K562 (cell line): ENCODE measurements at regions not wholly inside any gene's neighbourhood (a gene's known extent, or its start where the extent isn't known, plus 50 kb on each side); places are given as distances from the start of the nearest gene placed in this dataset.
A peak's percentile ranks its signal among the peaks of the same experiment; 100 is the strongest.

ENCODE experiments used
- ATAC-seq: fragments of 200-7000 bp; cut with Tn5 transposase; 3 replicates; pipeline ENCODE4 v1.9.1; 2020; ENCODE audit warnings: moderate library complexity
- BruUV-seq: library from RNA; stranded (reverse); fragments of 400-500 nt; replicated peaks from 2 replicates; lab custom pipeline; 2021; lab: Mats Ljungman, UMichigan
- CTCF ChIA-PET: fragments of 300-600 bp; formaldehyde crosslinking; extraction: SDS; loops from one replicate; lab custom pipeline; 2021; ENCODE audit warnings: low intra/inter-chr PET ratio; lab: Yijun Ruan, JAX
- POLR2A ChIA-PET: fragments of 300-600, 350-650 bp; sonication (Branson Sonifier 250); formaldehyde crosslinking; extraction: SDS; loops from one replicate; lab custom pipeline; 2021; ENCODE audit warnings: antibody characterized with exemption, inconsistent platforms; lab: Yijun Ruan, JAX
- DNase-seq, 4 experiments: peaks; one replicate each; pipeline versions ENCODE4 v3.0.0 to v3.0.0-alpha.2; 2011 to 2018; ENCODE audit warnings: low spot score in 3 of 4, mixed read lengths in 3 of 4; ENCODE audit errors: extremely low read depth in 1 of 4
- FAIRE-seq: peaks from 2 replicates; lab custom pipeline; 2011; peaks lifted over from hg19 to GRCh38; lab: Jason Lieb, UNC
- H2AFZ ChIP-seq: 2 replicates; pipeline ENCODE4 v1.6.0; 2011; ENCODE audit warnings: low read depth, low read length, control low read depth, inconsistent platforms
- H3K27ac ChIP-seq: fragments of 200-600 bp; 3 replicates; pipeline ENCODE4 v1.8.0; 2011; ENCODE audit warnings: low read depth, mild to moderate bottlenecking, control low read depth, inconsistent platforms, low read length, moderate library complexity, mixed read lengths; ENCODE audit errors: extremely low read depth
- H3K27me3 ChIP-seq, 2 experiments: fragments of 300-600 bp in 1 of 2; 2 replicates in 1 of 2; 3 replicates in 1 of 2; pipeline versions ENCODE4 v1.6.0 to v1.8.0; 2011; ENCODE audit warnings: inconsistent platforms in 2 of 2, low read length in 2 of 2, mild to moderate bottlenecking in 1 of 2, mixed read lengths in 1 of 2, moderate library complexity in 1 of 2; ENCODE audit not compliant: control insufficient read depth in 2 of 2, insufficient read depth in 2 of 2
- H3K36me3 ChIP-seq: fragments of 300-600 bp; 3 replicates; pipeline ENCODE4 v1.8.0; 2011; ENCODE audit warnings: mild to moderate bottlenecking, low read length, inconsistent platforms; ENCODE audit not compliant: control insufficient read depth, insufficient read depth
- H3K4me1 ChIP-seq, 2 experiments: fragments of 200-600 bp in 1 of 2; replicated peaks in 1 of 2; 2 replicates in 1 of 2; 3 replicates in 1 of 2; pipeline versions ENCODE4 v1.5.1 to v1.8.0; 2011; ENCODE audit warnings: inconsistent platforms in 2 of 2, low read length in 2 of 2, mild to moderate bottlenecking in 1 of 2, mixed read lengths in 1 of 2, moderate library complexity in 1 of 2; ENCODE audit not compliant: control insufficient read depth in 2 of 2, insufficient read depth in 2 of 2
- H3K4me2 ChIP-seq: 2 replicates; pipeline ENCODE4 v1.6.1; 2011; ENCODE audit warnings: low read length, control low read depth, inconsistent platforms, mixed read lengths; ENCODE audit not compliant: insufficient read depth
- H3K4me3 ChIP-seq: fragments of 200-600 bp; sonication (generic), shearing (Covaris generic); 2 replicates; pipeline ENCODE4 v1.5.1; 2016; ENCODE audit warnings: control low read depth, inconsistent platforms
- H3K79me2 ChIP-seq: fragments of 200-600 bp; 3 replicates; pipeline ENCODE4 v1.8.0; 2011; ENCODE audit warnings: low read length, inconsistent platforms; ENCODE audit not compliant: control insufficient read depth, insufficient read depth
- H3K9ac ChIP-seq, 2 experiments: 2 replicates each; pipeline versions ENCODE4 v1.6.0 to v1.6.1; 2011; ENCODE audit warnings: low read depth in 2 of 2, low read length in 2 of 2, control low read depth in 1 of 2, inconsistent platforms in 1 of 2, mild to moderate bottlenecking in 1 of 2, mixed read lengths in 1 of 2; ENCODE audit not compliant: insufficient read depth in 1 of 2
- H3K9me1 ChIP-seq: one replicate; pipeline ENCODE4 v1.6.0; 2011; ENCODE audit warnings: inconsistent platforms, mild to moderate bottlenecking, low read length, moderate library complexity; ENCODE audit not compliant: control insufficient read depth, insufficient read depth
- H3K9me3 ChIP-seq: replicated peaks from 2 replicates; pipeline ENCODE4 v1.5.1; 2011; ENCODE audit warnings: low read depth, low read length, inconsistent platforms; ENCODE audit not compliant: control insufficient read depth, insufficient read depth
- H4K20me1 ChIP-seq: replicated peaks from 2 replicates; pipeline ENCODE4 v1.6.1; 2011; ENCODE audit warnings: low read length, inconsistent platforms, mixed read lengths; ENCODE audit not compliant: control insufficient read depth, insufficient read depth
- BACH1 ChIP-seq: fragments of 200-800 bp; sonication (Bioruptor generic); IDR thresholded peaks from 2 replicates; pipeline ENCODE4 v1.6.1; 2016; ENCODE audit warnings: missing genetic modification characterization, missing compliant biosample characterization
- CREB1 ChIP-seq, 2 experiments: sonication (generic) in 1 of 2; formaldehyde crosslinking in 1 of 2; IDR thresholded peaks; 2 replicates each; pipeline versions ENCODE4 v1.6.1 to v1.8.0; 2012 to 2022; ENCODE audit warnings: inconsistent platforms in 1 of 2, mild to moderate bottlenecking in 1 of 2, missing genetic modification reagents in 1 of 2, moderate library complexity in 1 of 2
- CSDE1 ChIP-seq, 2 experiments: fragments of 450-650 bp; IDR thresholded peaks; 2 replicates each; pipeline ENCODE4 v1.6.1; 2016; ENCODE audit warnings: mild to moderate bottlenecking in 1 of 2
- NR2C2 ChIP-seq, 2 experiments: fragments of 200-800 bp in 1 of 2; sonication (Bioruptor generic) in 1 of 2; sonication (generic) in 1 of 2; formaldehyde crosslinking in 1 of 2; IDR thresholded peaks; 2 replicates each; pipeline versions ENCODE4 v1.6.1 to v1.8.0; 2016 to 2022; ENCODE audit warnings: mild to moderate bottlenecking in 1 of 2, missing compliant biosample characterization in 1 of 2, missing genetic modification characterization in 1 of 2, missing genetic modification reagents in 1 of 2
- POLR3G ChIP-seq: IDR thresholded peaks from 2 replicates; pipeline ENCODE4 v1.6.1; 2011; ENCODE audit not compliant: insufficient read length, insufficient replicate concordance; ENCODE audit errors: extremely low read depth
- SMAD2 ChIP-seq: fragments of 150-350 bp; IDR thresholded peaks from 2 replicates; pipeline ENCODE4 v1.6.1; 2014; ENCODE audit warnings: low read depth, mild to moderate bottlenecking, low read length
- ZNF12 ChIP-seq: sonication (generic); formaldehyde crosslinking; IDR thresholded peaks from 2 replicates; pipeline ENCODE4 v1.4.0; 2020; ENCODE audit warnings: mild to moderate bottlenecking, missing genetic modification reagents
- ZNF318 ChIP-seq, 2 experiments: fragments of 450-650 bp; IDR thresholded peaks; 2 replicates each; pipeline ENCODE4 v1.6.1; 2016; ENCODE audit warnings: mild to moderate bottlenecking in 2 of 2, borderline replicate concordance in 1 of 2, low read depth in 1 of 2, moderate library complexity in 1 of 2
- ZNF436 ChIP-seq: fragments of 250-450, 450-650 bp; sonication (Bioruptor Pico); formaldehyde crosslinking; IDR thresholded peaks from 2 replicates; pipeline ENCODE4 v1.7.0; 2020; ENCODE audit warnings: mild to moderate bottlenecking
- ZNF589 ChIP-seq: fragments of 200-800 bp; sonication (Bioruptor generic); IDR thresholded peaks from 2 replicates; pipeline ENCODE4 v1.6.1; 2016; ENCODE audit warnings: low read depth, missing genetic modification characterization, missing compliant biosample characterization
- WGBS: fragments of 100-300 bp; shearing (Covaris generic); methylation state at CpG from one replicate; pipeline ENCODE4 v1.1.6; 2016; ENCODE audit warnings: low coverage, mixed read lengths; ENCODE audit not compliant: insufficient coverage; ENCODE audit errors: missing lambda C conversion rate; 5-methylcytosine and 5-hydroxymethylcytosine counted together
- in situ Hi-C: fragments of 300-500 bp; cut with MboI; formaldehyde crosslinking; loops from 4 replicates; pipeline ENCODE4 v1.15.0; 2018; ENCODE audit warnings: inconsistent platforms, mixed read lengths
- intact Hi-C: fragments of 100-400 bp; cut with micrococcal nuclease; formaldehyde crosslinking; loops from 2 replicates; pipeline ENCODE4 v1.14.2; 2022
- TF ChIP-seq, protein P1 (sequence below): fragments of 250-450 bp; sonication (Bioruptor Pico); IDR thresholded peaks from 2 replicates; pipeline ENCODE4 v1.4.0; 2020; ENCODE audit warnings: mild to moderate bottlenecking, moderate library complexity

DNA sequence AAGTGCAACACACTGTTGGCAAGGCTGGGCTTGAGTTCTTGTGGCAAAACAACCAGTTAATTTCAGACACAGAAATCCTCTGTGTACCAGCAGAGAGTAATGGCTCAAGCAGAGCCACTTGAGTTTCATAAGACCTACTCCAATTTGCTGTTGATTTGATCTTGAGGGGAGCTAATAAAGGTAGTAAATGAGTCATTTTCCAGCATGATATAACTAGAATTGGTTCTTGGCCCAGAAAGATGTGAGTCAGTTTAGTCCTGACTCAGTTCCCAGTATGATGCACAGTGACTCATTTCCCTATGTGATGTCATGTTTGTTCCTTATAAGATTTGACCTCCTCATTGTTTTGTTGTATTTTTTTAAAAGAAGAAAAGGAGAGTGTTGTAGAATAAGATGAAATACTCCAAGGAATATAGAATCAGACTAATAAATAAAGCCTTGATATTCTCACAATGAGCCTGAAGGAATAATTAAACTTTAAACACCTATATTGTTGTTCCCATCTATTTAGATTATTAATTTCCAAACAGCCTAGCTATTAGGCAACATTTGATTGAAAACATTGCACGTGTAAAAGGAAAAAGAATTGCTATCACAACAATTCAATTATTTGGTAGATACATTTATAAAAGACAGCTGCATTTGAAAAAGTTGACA is 186.2 kb downstream of the REEP3 start:
- Histone ChIP-seq H3K4me1 (peaks cover 0 to 5% of the 10 kb centered on the region in 2 experiments; a peak in 2 of 5 replicates), H3K79me2 (no peaks in the 10 kb centered on the region), H3K4me2 (no peak overlapping the region; the same call in 1 of the 2 replicates), H4K20me1 (no peaks in the 10 kb centered on the region), H2AFZ (no peak overlapping the region), H3K27me3 (peaks cover 5 to 19% of the 10 kb centered on the region in 2 experiments; a peak in 3 of 5 replicates), H3K9me3 (no peaks in the 10 kb centered on the region), H3K27ac (peak overlapping the region; percentile 20; the same call in 1 of the 3 replicates), H3K9ac (no peak overlapping the region), H3K9me1 (no peaks in the 10 kb centered on the region), H3K36me3 (no peaks in the 10 kb centered on the region), H3K4me3 (no peak overlapping the region)
- ChIA-PET CTCF (no interaction called here), POLR2A (interaction anchor here (2.0 kb wide), 1 partner anchor 10 kb away, joined by 7 read pairs; no protein-coding TSS in a partner anchor)
- WGBS = 0% methylated on average over 1 of the region's 1 CpG
- ATAC-seq = no peak; the same call in 2 of the 3 replicates
- no peak for FAIRE-seq
- no TSS peak for BruUV-seq
- intact Hi-C loops = no loop called here
- in situ Hi-C loops = no loop called here
- DNase-seq = peak; percentile 37 to 65 (median 44)
- no peak for TF ChIP-seq POLR3G
- peak; percentile 81; the same call in 1 of the 2 replicates for TF ChIP-seq ZNF589
- no peak for TF ChIP-seq CREB1 (IDR thresholded peaks at IDR 0.05)
- TF ChIP-seq CREB1 (CRISPR knock-in tag; IDR thresholded peaks at IDR 0.05) = 0 out of 2 replicates have a peak, but pooled peaks have one; percentile 22
- TF ChIP-seq, protein P1, sequence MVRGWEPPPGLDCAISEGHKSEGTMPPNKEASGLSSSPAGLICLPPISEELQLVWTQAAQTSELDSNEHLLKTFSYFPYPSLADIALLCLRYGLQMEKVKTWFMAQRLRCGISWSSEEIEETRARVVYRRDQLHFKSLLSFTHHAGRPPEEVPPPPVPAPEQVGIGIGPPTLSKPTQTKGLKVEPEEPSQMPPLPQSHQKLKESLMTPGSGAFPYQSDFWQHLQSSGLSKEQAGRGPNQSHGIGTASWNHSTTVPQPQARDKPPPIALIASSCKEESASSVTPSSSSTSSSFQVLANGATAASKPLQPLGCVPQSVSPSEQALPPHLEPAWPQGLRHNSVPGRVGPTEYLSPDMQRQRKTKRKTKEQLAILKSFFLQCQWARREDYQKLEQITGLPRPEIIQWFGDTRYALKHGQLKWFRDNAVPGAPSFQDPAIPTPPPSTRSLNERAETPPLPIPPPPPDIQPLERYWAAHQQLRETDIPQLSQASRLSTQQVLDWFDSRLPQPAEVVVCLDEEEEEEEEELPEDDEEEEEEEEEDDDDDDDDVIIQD (CRISPR knock-in tag) = no peak
- TF ChIP-seq ZNF436 = no peak
- no peak for TF ChIP-seq NR2C2 (CRISPR knock-in tag; IDR thresholded peaks at IDR 0.05)
- peak; percentile 45; the same call in 1 of the 2 replicates for TF ChIP-seq NR2C2 (tag; IDR thresholded peaks at IDR 0.05)
- TF ChIP-seq CSDE1 (IDR thresholded peaks at IDR 0.05) = no peak
- no peak for TF ChIP-seq ZNF12 (CRISPR knock-in tag)
- no peak for TF ChIP-seq BACH1 (tag)
- no peak for TF ChIP-seq SMAD2
- TF ChIP-seq ZNF318 (IDR thresholded peaks at IDR 0.05; ENCODE audit: borderline replicate concordance in 1 of 2, low read depth in 1 of 2) = peak in 1 of 2 experiments; percentile 95; a peak in 2 of 4 replicates
